22Rv1 (cell line): ENCODE measurements at regions not wholly inside any gene's neighbourhood (a gene's known extent, or its start where the extent isn't known, plus 50 kb on each side); places are given as distances from the start of the nearest gene placed in this dataset.

Experiments used
- CTCF ChIP-seq: fragments of 450-650 bp; IDR thresholded peaks from 2 replicates; pipeline ENCODE4 v1.5.1; 2017; ENCODE audit warnings: mild to moderate bottlenecking
- ZFX ChIP-seq: fragments of 450-650 bp; IDR thresholded peaks from 2 replicates; pipeline ENCODE4 v1.6.1; 2017; ENCODE audit warnings: antibody characterized with exemption, borderline replicate concordance

GRCh38 chr16:7124242-7124641, 208.4 kb upstream of the RBFOX1 start:
- TF ChIP-seq CTCF (no peak), ZFX (no peak)
